Activated T-cell treated with anti-CD3 and anti-CD28 coated beads, Interleukin-2, amount 50 U/mL, for 48 hours (primary cell): ENCODE measurements at regions not wholly inside any gene's neighbourhood (a gene's known extent, or its start where the extent isn't known, plus 50 kb on each side); places are given as distances from the start of the nearest gene placed in this dataset.
"Not testable (repeated sequence)": the region's sequence is repeated elsewhere in the genome, so short reads cannot be mapped to it uniquely, and the experiment has no call there.

ENCODE experiments used
- DNase-seq, 2 experiments: peaks; one replicate each; pipeline ENCODE4 v3.0.0-alpha.2; 2020

DNA sequence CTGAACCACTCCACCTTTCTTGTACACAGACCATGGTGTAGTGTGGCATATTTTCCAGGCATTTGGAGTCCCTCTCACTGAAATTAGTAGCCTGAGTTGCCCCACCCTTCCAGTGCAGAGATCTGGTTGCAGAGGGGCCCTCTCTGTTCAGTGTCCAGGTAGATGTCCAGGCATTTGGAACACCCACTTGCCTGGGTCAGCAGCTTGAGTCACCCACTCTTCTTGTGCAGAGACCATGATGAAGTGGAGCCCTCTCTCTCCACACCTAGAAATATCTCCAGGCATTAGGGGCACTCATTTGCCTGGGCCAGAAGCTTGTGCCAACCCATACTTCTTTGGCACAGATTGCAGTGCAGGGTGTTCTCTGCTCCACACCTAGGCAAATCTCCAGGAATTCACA, 2733.3 kb downstream of the PCDH7 start:
- no peak for DNase-seq

DNA sequence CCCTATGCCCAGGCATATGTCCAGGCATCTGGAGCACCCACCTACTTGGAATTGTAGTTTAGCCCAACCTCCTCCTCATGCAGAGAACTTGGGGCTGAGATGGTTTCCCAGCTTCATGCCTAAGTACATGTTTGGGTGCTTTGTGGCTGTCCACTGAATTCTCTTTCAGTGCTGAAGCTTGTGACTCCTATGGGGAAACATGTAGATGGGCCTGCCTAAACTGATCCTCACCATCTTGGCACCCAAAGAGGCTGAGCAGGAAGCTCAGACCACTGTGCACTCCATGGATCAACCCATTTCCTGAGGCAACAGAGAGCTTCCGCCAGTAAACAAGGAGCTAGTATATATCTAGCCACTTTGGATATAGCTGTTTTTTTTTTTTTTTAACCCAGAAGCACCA, 2733.7 kb downstream of the PCDH7 start:
- no peak for DNase-seq

GRCh38 chr4:33465565-33465964, 2745.4 kb downstream of the PCDH7 start:
- no peak for DNase-seq

GRCh38 chr4:33467291-33467690, 2747.1 kb downstream of the PCDH7 start:
- DNase-seq: no peak

DNA sequence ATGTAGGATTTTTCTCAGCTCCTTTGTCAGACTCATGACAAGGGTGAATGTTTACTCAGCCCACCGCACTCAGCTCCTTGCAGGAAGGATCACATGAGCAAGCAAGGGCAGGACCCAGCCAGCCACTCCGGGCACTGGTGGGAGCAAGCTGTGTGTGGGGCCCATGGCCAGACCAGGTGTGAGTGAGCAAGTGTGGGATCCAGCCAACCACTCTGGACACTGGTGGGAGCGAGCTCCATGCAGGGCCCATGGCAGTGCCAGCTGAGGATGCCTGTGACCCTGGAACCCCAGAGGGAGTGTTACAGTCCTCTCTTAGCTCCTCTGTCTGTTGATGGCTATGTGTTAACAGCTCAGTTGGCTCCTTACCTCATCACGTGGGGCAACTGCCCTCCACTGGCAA, 2750.6 kb downstream of the PCDH7 start:
- DNase-seq: no peak

DNA sequence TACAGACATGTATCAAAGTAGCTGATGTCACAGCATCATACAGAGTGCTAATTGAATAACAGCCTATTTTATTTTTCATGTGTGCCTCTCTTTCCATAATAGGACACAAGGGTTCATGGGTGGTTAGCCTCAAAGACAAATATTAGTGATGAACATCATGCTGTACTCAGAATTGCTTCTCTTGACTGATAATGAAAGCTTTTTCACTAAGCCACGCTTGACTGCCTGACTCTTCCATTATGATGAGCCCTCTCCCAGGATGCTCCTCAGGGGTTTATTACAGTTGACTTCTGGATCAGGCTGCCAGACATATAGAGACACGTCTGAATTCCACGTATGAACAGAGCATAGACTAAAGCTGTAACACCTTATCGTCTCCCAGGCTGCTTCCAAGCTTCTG, 2757.5 kb downstream of the PCDH7 start:
- no peak for DNase-seq

DNA sequence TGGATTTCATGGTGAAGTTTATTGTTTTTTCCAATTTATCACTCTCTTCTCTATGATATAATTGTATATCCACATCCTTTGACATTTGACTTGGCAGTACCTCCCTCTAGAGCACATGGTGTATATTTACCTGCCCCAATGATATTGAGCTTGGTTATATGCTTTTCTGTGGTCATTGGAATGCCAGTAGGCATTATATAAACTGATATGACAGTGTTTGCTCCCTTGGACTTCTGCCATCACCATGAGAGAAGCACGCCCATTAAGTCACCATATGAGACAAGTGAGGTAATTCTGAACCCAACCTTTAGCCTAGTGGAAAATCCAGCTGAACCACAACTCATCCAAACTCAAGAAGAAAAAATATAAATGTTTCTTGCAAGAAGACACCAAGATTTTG, 2761.5 kb downstream of the ARAP2 start:
- DNase-seq: no peak

- no peak for DNase-seq
These were observed 2759.2 kb downstream of the ARAP2 start for GRCh38 chr4:33485111-33485510.

- no peak for DNase-seq
These were observed 2751.1 kb downstream of the ARAP2 start for GRCh38 chr4:33493231-33493630.

DNA sequence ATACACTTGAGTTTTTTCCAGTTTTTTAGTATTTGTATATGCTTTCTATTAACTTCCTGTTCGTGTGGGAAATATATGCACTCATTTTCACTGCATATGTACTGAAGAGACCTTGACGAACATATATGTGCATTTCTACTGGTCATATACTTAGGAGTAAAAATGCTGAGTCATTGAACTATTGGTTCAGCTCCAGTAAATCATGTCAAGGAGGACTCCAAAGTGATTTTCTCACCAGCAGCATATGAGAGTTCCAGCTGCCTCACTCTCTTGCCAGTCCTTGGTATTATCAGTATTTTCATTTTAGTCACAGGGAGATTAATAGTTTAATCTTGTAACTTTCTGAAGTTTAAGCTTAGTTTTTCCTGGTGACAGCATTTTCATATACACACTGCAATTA, 2750.2 kb downstream of the ARAP2 start:
- no peak for DNase-seq

- not testable (repeated sequence) for DNase-seq
These were observed 2742.7 kb downstream of the ARAP2 start for GRCh38 chr4:33501587-33501986.

DNA sequence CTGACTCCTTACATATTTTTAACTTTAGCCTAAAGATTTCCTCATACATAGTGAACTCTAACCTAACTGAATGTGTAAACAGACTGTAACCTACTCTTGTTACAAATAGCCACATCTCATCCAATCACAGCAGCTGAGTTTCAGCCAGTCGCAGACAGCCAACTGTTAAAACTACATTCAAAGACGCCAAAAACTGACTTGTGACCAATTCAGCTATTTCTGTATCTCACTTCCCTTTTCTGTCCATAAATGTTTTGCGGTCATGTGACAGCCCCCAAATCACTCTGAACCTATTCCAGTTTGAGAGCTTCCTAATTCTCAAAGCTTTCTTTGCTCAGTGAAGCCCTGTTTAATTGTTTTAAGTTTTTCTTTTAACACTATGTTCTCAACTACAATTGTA, 2731.9 kb downstream of the ARAP2 start:
- DNase-seq: no peak

- DNase-seq: no peak
These were observed 2725.5 kb downstream of the ARAP2 start for GRCh38 chr4:33518856-33519255.

GRCh38 chr4:33532821-33533220, 2711.5 kb downstream of the ARAP2 start:
- DNase-seq: no peak

- no peak for DNase-seq
These were observed 2707.4 kb downstream of the ARAP2 start for GRCh38 chr4:33536898-33537297.

DNA sequence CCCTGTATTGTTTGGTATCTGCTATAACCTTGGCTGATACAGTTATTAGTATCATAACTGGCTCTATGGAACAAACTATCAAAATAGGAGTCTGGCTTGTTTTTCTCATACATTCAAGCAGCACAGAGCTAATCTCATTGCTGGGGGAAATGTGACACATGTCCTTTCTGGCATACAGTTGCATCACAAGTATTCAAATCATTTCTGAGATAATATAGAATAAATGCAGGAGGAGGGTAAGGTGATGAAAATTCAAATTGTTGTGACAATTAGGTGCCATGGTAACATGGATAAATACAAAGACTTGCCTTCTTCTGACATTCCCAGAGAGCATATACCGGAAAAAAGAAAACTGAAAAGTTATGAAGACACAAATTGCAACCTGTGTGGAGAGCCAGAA, 2706.8 kb downstream of the ARAP2 start:
- no peak for DNase-seq

- no peak for DNase-seq
These were observed 2700.3 kb downstream of the ARAP2 start for GRCh38 chr4:33543941-33544450.

GRCh38 chr4:33551244-33551643, 2693.1 kb downstream of the ARAP2 start:
- no peak for DNase-seq

DNA sequence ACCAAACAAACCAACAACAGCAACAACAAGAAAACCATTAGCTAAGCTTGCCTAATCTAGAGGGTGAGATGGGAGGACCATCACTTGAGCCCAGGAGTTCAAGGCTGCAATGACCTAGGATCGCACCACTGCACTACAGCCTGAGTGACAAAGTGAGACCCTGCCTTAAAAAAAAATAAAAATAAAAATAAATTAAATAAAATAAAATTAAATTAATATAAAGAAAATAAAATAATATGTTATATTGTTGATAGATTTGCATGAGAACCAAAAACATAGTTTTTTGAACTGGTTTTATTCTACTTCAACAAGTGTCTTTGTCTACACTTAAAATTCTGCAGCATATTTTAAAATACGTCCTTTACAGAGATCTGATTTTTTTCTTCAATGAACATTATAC, 2683.1 kb downstream of the ARAP2 start:
- DNase-seq: no peak

GRCh38 chr4:33566649-33567048, 2677.7 kb downstream of the ARAP2 start:
- DNase-seq: no peak

GRCh38 chr4:33577791-33578190, 2666.5 kb downstream of the ARAP2 start:
- DNase-seq: no peak

GRCh38 chr4:33579951-33580350, 2664.4 kb downstream of the ARAP2 start:
- DNase-seq: no peak

DNA sequence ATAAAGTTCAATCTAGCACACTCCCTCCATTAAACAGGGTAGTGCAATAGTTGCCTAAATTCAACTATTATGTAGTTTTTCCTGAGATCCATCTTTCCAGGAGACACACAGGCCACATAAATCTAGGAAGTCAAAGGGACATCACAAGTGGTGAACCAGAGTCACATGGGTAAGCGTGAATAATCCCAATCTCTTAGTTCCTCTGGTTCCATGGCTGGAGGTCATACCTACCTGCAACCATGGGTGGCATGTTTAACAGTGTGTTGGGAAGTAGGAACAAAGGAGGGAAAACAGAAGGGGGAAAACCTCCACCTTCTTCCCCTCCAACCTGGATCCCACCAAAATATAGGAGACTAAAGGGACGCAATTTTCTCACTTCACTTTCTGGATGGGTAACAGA, 2651.6 kb downstream of the ARAP2 start:
- DNase-seq: no peak

GRCh38 chr4:33606951-33607350, 2637.4 kb downstream of the ARAP2 start:
- no peak for DNase-seq

DNA sequence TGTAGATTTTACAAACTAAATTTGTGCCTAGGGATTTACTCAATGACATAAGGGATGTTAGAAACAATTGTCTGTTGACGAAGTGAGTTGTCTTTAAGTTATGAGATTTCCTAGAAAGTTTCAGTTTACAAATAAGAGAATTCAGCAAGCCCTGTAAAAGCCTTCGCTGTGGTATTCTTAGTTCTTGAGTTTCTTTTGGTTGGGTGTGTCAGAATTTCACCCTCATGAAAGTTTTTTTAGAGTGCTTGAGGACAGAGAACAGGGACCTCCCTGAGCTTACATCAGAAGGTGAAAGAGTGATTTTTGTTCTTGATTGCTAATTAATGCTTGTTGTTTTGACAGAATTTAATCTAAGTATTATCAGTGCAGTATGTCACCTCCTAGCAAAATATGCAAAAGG, 2628.2 kb downstream of the ARAP2 start:
- no peak for DNase-seq

- no peak for DNase-seq
These were observed 2618.6 kb downstream of the ARAP2 start for GRCh38 chr4:33625748-33626147.
